HG02610 (cell line): ENCODE measurements at regions not wholly inside any gene's neighbourhood (a gene's known extent, or its start where the extent isn't known, plus 50 kb on each side); places are given as distances from the start of the nearest gene placed in this dataset.
A peak's percentile ranks its signal among the peaks of the same experiment; 100 is the strongest.

Experiments
- ATAC-seq: cut with Tn5 transposase; IDR thresholded peaks from one replicate; pipeline ENCODE4 v1.9.1; 2021; ENCODE audit warnings: mild to moderate bottlenecking, moderate library complexity; ENCODE audit not compliant: unreplicated experiment

DNA sequence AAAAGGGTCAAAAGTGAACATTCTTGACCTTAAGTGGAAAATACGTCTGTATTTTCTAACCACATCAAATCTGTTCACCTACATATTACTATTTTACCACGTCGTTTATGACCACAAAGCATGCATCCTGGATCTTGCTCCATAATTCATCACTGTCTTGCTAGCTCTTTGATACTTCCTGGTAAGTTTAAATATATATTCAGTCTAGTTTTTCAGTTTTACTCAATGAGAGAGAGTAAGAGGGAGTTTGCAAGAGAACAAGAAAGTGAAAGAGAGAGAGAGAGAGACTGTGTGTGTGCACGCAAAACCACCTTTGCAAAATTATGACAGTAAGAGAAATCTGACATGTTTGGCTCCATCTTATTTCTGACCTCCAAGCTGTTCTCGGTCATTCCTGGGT, 173.7 kb upstream of the GALNTL6 start:
- peak; percentile 91 for ATAC-seq

- no peak for ATAC-seq
These were observed 176.6 kb upstream of the GALNTL6 start for GRCh38 chr4:171636606-171637005.

GRCh38 chr4:171629737-171630136, 183.5 kb upstream of the GALNTL6 start:
- ATAC-seq = no peak

GRCh38 chr4:171629182-171629581, 184.0 kb upstream of the GALNTL6 start:
- ATAC-seq = peak; percentile 94

- ATAC-seq = no peak
These were observed 186.7 kb upstream of the GALNTL6 start for GRCh38 chr4:171626554-171626953.

- peak; percentile 50 for ATAC-seq
These were observed 190.5 kb upstream of the GALNTL6 start for GRCh38 chr4:171622729-171623128.

GRCh38 chr4:171621646-171622045, 191.6 kb upstream of the GALNTL6 start:
- peak; percentile 70 for ATAC-seq

DNA sequence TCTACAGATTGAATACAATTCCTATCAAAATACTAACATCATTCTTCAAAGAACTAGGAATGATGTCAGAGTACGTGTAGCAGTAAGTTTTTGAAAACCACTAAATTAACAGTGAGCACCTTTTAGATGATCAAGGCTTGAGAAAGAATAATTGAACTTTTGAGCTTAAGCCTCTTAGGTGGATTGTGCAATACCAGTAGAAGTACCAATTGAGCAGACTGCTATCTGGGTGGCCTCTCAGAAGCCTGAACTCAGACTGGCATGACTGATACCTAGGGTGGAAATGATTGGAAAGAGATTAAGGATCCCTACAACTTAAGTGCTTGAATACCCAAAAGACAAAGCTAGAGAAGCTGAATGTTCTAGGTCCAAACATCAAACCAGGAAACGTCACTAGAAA, 200.3 kb upstream of the GALNTL6 start:
- ATAC-seq = no peak

DNA sequence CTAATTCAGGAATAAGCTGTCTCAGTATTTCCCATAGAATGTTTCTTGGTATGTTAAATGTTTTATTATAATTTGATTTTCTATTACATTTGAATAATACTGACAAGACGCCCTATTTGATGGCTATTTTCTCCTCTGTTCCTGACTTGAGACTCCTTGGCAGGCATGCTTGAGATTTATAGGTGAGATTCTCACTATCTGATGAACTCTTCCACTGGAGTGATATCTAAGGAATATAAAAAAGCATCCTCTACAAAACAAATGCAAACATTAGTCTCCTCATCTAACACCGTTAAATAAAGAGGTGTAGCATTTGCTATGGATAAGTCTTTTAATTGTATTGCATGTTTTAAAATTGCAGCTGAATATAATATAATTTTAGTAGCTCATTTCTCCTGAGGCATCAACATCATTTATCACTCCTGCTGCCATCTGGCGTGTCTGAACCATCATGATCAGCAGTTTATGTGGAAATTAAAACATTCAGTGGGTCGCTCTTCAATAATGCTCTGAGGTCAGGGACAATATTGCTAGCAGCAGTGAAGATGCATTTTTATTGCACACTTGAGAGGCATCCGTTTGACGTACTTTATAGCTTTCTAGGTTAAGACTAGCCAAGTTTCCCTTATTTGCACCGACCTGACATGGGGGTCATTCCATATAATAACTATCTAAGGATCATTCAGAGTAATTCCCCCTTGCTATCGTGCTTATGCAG, 210.4 kb upstream of the GALNTL6 start:
- no peak for ATAC-seq

GRCh38 chr4:171601091-171601490, 212.1 kb upstream of the GALNTL6 start:
- ATAC-seq = no peak

GRCh38 chr4:171599628-171600027, 213.6 kb upstream of the GALNTL6 start:
- no peak for ATAC-seq

DNA sequence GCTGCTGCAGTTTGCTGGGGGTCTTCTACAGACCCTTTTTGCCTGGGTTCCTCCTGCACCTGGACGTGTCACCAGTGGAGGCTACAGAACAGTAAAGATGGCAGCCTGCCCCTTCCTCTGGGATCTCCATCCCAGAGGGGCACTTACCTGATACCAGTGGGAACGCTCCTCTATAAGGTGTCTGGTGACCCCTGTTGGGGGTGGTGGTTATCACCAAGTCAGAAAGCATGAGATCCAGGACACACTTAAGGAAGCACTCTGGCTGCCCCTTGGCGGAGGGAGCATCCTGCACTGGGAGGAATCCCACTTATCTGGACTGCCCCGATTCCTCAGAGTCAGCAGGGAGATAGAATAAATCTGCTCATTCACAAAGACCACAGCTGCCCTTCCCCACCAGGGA, 218.9 kb upstream of the GALNTL6 start:
- ATAC-seq = no peak

DNA sequence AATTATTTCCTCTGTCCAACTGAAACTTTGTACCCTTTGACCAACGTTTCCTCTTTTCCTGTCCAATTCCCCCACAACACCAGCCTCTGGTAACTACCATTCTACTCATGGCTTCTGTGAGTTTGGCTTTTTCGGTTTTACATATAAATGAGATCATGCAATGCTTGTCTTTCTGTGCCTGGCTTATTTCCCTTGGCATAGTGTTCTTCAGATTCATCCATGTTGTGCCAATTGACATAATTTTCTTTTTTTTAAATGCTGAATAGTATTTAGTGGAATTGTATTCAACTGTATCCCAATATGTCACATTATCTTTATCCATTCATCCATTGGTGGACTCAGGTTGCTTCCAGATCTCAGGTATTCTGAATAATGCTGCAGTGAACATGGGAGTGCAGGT, 222.5 kb upstream of the GALNTL6 start:
- no peak for ATAC-seq

DNA sequence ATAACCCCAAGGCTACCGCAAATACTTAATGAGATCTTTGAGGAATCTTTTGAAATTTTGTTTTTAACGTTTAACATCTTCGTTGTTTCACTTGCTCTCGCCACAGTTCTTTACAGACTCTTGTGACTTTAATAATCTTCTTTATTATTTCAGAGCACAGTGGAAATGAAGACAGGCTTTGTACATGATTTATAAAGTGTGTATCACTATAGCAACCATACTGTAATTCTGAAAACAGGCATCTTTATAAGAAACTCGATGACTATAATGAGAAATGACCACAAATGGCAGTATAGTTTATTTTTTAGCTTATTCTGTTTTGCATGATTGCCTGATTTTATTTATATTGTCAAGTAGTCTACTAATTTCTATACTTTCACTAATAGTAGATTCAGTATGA, 224.4 kb upstream of the GALNTL6 start:
- no peak for ATAC-seq

GRCh38 chr4:171588051-171588545, 225.1 kb upstream of the GALNTL6 start:
- ATAC-seq = no peak

DNA sequence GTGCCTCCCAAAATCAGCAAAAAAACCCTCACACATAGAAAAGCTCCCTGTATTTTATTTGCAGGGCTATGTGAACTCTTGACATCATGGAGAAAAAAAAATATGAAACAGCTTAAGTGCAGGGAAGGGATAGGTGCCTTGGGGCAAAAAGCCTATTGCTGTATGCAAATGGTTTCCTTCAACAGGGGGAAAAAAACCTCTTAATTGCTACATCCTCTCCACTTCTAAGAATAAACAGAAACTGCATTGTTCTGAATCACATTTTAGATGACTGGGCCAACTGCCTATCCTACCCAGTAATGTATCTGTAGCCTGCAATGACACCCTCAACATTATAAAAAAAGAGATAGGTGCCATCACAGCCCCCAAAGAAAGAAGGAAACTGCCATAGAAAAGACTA, 229.4 kb upstream of the GALNTL6 start:
- ATAC-seq = peak; percentile 45

DNA sequence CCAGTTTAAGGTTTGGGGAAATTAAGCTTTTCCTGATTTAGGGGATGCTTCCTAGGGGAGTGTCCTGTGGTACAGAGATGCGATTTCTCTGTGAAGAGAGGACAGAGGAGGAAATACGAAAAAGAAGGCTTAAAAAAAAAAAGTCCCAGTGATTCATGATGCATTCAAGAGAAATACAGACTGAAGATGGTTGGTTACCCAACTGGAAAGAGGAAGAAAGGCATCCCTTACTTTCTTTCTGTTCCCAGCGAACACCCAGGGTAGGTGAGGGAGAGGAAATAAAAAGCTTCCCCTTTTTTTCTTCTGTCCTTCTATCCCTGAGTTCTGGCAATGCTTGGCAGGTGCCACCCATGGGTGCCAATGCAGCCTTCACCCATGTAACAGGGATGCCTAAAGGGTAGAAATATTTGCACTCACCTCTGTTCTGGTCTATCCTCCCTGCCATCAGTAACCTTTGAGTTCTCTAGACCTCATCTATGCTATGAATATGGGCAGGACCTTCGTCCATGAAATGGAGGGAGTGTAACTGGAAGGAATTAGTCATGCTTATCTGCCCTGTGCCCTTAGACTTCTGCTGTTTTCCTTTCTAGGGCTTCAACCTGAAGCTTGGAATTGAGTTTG, 230.1 kb upstream of the GALNTL6 start:
- peak; percentile 74 for ATAC-seq

DNA sequence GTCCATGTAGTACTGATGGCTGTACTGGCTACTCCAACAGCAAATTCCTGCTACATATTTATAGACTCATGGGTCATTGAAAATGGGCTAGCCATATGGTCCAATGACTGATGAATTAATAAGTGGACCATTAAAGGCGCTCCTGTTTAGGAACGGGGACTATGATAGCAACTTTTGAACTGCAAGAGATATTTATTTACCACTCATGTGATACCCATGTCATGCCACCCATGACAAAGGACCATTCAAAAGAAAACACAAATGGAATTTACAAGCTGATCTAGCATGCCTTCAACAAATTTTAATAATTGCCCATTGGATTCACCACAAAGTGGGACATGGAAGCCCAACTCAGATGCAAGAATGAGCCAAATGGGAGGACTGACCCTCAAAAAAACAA, 240.0 kb upstream of the GALNTL6 start:
- no peak for ATAC-seq

DNA sequence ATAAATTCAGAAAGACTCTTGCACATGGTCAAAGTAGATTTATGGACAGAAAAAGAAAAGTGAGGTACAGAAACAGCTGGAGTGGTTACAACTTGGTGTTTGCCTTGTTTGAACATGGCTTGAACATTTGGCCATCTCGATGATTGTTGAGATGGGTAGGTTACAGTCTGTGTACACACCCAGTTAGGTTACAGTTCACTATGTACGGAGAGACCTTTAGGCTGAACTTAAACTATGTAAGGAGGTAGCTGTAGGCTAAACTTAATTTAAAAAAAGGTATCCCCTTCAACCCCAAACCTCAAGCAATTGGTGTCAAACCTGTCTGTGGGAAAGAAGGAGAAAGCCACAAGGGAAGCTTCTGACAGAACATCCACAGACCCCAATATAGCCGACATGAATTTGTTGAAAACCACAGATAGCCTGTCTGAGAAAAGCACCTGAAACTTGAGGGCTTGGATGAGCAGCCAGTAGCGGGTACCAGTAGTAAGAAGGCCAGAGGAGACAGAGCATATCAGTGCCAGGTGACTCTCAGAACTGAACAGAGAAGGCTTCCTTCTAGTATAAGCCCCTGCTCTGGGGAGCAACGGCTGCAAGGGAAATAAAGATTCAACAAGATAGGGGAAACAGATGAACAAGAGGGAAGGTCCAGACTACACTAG, 247.9 kb upstream of the GALNTL6 start:
- peak; percentile 85 for ATAC-seq

DNA sequence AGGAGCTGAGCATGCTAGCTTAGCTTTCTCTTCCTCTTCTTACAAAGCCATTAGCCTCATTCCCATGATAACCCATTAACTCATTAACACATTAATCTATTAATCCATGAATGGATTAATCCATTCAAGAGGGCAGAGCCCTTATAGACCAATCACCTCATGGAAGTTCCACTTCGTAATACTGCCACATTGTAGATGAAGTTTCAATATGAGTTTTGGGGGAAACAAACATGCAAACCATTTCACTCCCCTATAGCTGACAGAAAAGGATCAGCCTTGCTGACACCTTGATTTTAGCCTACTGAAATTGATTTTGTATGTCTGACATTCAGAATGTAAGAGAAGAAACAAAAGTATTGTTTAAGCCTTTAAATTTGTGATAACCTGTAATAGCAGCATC, 251.8 kb upstream of the GALNTL6 start:
- ATAC-seq = peak; percentile 71

DNA sequence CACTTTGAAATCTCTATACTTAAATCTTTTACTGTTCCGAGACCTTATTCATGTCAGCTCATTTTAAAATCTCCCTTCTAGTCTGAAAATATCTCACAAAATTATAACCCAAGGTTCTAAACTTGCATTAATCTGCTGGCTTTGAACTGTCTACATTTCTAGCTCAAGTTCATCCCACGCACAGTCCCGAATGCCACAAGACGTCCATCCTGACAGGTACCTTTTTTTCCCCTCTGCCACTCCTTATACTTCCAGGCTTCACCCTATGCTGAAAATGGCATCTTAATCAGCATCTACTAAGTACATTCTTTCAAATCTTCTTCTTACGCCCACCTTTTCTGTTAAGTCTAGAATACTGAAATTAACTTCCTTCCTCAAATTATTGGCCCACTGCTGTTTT, 259.2 kb upstream of the GALNTL6 start:
- no peak for ATAC-seq

- ATAC-seq = no peak
These were observed 270.6 kb upstream of the GALNTL6 start for GRCh38 chr4:171542640-171543039.
